Mammary epithelial cell (primary cell): ENCODE measurements at regions not wholly inside any gene's neighbourhood (a gene's known extent, or its start where the extent isn't known, plus 50 kb on each side); places are given as distances from the start of the nearest gene placed in this dataset.

Experiments used
- EZH2 ChIP-seq: IDR thresholded peaks from 2 replicates; pipeline ENCODE4 v1.6.1; 2012; ENCODE audit warnings: low read length, inconsistent platforms, borderline replicate concordance
- TF ChIP-seq, protein P1 (sequence below), 2 donors: IDR thresholded peaks in 1 of 2; conservative IDR thresholded peaks in 1 of 2; 2 replicates each; pipeline ENCODE4 v1.5.1; 2011 to 2012; ENCODE audit warnings: inconsistent platforms in 2 of 2, low read length in 2 of 2, mild to moderate bottlenecking in 2 of 2, control low read depth in 1 of 2, low read depth in 1 of 2; ENCODE audit not compliant: insufficient read depth in 1 of 2; ENCODE audit errors: extremely low read depth in 1 of 2

- TF ChIP-seq, protein P1, sequence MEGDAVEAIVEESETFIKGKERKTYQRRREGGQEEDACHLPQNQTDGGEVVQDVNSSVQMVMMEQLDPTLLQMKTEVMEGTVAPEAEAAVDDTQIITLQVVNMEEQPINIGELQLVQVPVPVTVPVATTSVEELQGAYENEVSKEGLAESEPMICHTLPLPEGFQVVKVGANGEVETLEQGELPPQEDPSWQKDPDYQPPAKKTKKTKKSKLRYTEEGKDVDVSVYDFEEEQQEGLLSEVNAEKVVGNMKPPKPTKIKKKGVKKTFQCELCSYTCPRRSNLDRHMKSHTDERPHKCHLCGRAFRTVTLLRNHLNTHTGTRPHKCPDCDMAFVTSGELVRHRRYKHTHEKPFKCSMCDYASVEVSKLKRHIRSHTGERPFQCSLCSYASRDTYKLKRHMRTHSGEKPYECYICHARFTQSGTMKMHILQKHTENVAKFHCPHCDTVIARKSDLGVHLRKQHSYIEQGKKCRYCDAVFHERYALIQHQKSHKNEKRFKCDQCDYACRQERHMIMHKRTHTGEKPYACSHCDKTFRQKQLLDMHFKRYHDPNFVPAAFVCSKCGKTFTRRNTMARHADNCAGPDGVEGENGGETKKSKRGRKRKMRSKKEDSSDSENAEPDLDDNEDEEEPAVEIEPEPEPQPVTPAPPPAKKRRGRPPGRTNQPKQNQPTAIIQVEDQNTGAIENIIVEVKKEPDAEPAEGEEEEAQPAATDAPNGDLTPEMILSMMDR (conservative IDR thresholded peaks at IDR 0.05 in 1 of 2, IDR thresholded peaks at IDR 0.05 in 1 of 2; ENCODE audit: extremely low read depth in 1 of 2, insufficient read depth in 1 of 2, low read depth in 1 of 2, low read length in 2 of 2) = no peak
- no peak for TF ChIP-seq EZH2
Measured at GRCh38 chr15:38899300-38899699, 334.7 kb upstream of the RASGRP1 start.
